ENCODE measurements at regions not wholly inside any gene's neighbourhood (a gene's known extent, or its start where the extent isn't known, plus 50 kb on each side); places are given as distances from the start of the nearest gene placed in this dataset.

- DNase-seq (ENCODE audit: low spot score) = no peak
These were observed 232.1 kb upstream of the SMIM21 start for GRCh38 chr18:75659535-75660023.

GRCh38 chr18:75658330-75658729, 230.8 kb upstream of the SMIM21 start:
- no peak for DNase-seq (ENCODE audit: low spot score)

GRCh38 chr18:75656563-75657247, 229.2 kb upstream of the SMIM21 start:
- no peak for DNase-seq (ENCODE audit: low spot score)

GRCh38 chr18:75656035-75656434, 228.5 kb upstream of the SMIM21 start:
- no peak for DNase-seq (ENCODE audit: low spot score)

- no peak for DNase-seq (ENCODE audit: low spot score)
These were observed 227.6 kb upstream of the SMIM21 start for GRCh38 chr18:75654851-75655751.

- no peak for DNase-seq (ENCODE audit: low spot score)
These were observed 226.9 kb upstream of the SMIM21 start for GRCh38 chr18:75654386-75654785.

- no peak for DNase-seq (ENCODE audit: low spot score)
These were observed 225.0 kb upstream of the SMIM21 start for GRCh38 chr18:75652528-75652927.

GRCh38 chr18:75644871-75645270, 217.4 kb upstream of the SMIM21 start:
- no peak for DNase-seq (ENCODE audit: low spot score)

- DNase-seq (ENCODE audit: low spot score) = no peak
These were observed 215.6 kb upstream of the SMIM21 start for GRCh38 chr18:75643083-75643482.

GRCh38 chr18:75639472-75639831, 211.9 kb upstream of the SMIM21 start:
- no peak for DNase-seq (ENCODE audit: low spot score)

- peak; percentile 13 for DNase-seq (ENCODE audit: low spot score)
These were observed 211.4 kb upstream of the SMIM21 start for GRCh38 chr18:75638776-75639471.

- peak; percentile 37 for DNase-seq (ENCODE audit: low spot score)
These were observed 210.8 kb upstream of the SMIM21 start for GRCh38 chr18:75638223-75638775.

- no peak for DNase-seq (ENCODE audit: low spot score)
These were observed 207.6 kb upstream of the SMIM21 start for GRCh38 chr18:75635096-75635495.

- no peak for DNase-seq (ENCODE audit: low spot score)
These were observed 198.5 kb upstream of the SMIM21 start for GRCh38 chr18:75625966-75626365.

- DNase-seq (ENCODE audit: low spot score) = peak; percentile 1
These were observed 197.4 kb upstream of the SMIM21 start for GRCh38 chr18:75624869-75625268.

- no peak for DNase-seq (ENCODE audit: low spot score)
These were observed 194.3 kb upstream of the SMIM21 start for GRCh38 chr18:75621818-75622217.

GRCh38 chr18:75618146-75618545, 190.6 kb upstream of the SMIM21 start:
- DNase-seq (ENCODE audit: low spot score) = no peak

- no peak for DNase-seq (ENCODE audit: low spot score)
These were observed 185.0 kb upstream of the SMIM21 start for GRCh38 chr18:75612456-75612855.

- DNase-seq (ENCODE audit: low spot score) = no peak
These were observed 180.2 kb upstream of the SMIM21 start for GRCh38 chr18:75607701-75608100.

- no peak for DNase-seq (ENCODE audit: low spot score)
These were observed 165.0 kb upstream of the SMIM21 start for GRCh38 chr18:75592527-75592926.

GRCh38 chr18:75588412-75588811, 160.9 kb upstream of the SMIM21 start:
- no peak for DNase-seq (ENCODE audit: low spot score)

GRCh38 chr18:75587131-75587530, 159.6 kb upstream of the SMIM21 start:
- DNase-seq (ENCODE audit: low spot score) = no peak
